Coronary artery (tissue), 2 donors: ENCODE measurements at regions not wholly inside any gene's neighbourhood (a gene's known extent, or its start where the extent isn't known, plus 50 kb on each side); places are given as distances from the start of the nearest gene placed in this dataset.

Source experiments
- DNase-seq: peaks from one replicate; pipeline ENCODE4 v3.0.0-alpha.2; 2017; ENCODE audit warnings: low spot score
- H3K27ac ChIP-seq, 2 donors: fragments of 200-600 bp; sonication (generic); one replicate each; pipeline ENCODE4 v1.5.1; 2016 to 2019
- H3K4me3 ChIP-seq: fragments of 200-600 bp; sonication (generic); 2 replicates; pipeline ENCODE4 v1.5.1; 2016; ENCODE audit warnings: mild to moderate bottlenecking, moderate library complexity
- TF ChIP-seq, protein P1 (sequence below): fragments of 200-600 bp; sonication (generic); IDR thresholded peaks from one replicate; pipeline ENCODE4 v1.5.1; 2019; ENCODE audit warnings: antibody characterized with exemption

DNA sequence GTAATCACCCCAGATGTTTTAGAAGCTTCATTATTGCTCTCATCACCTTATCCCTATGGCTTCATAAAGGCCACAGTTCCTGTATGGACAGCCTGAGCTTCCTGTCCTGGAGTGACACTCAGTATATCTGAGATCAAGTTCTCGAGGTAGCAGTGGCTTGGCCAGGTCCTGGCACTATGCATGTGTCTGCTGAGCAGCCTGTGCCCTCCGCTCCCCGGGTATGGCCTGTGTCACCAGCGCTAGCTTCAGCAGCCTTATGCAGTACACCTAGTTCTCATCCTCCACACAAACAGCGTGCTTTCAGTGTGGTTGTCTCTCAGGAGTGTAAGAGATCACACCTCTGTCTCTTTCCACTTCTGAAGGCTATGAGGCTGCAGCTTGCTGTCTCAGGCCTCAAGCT is 514.7 kb downstream of the DIRAS2 start:
- Histone ChIP-seq H3K4me3 (no peak overlapping the region), H3K27ac (no peak overlapping the region)
- TF ChIP-seq, protein P1, sequence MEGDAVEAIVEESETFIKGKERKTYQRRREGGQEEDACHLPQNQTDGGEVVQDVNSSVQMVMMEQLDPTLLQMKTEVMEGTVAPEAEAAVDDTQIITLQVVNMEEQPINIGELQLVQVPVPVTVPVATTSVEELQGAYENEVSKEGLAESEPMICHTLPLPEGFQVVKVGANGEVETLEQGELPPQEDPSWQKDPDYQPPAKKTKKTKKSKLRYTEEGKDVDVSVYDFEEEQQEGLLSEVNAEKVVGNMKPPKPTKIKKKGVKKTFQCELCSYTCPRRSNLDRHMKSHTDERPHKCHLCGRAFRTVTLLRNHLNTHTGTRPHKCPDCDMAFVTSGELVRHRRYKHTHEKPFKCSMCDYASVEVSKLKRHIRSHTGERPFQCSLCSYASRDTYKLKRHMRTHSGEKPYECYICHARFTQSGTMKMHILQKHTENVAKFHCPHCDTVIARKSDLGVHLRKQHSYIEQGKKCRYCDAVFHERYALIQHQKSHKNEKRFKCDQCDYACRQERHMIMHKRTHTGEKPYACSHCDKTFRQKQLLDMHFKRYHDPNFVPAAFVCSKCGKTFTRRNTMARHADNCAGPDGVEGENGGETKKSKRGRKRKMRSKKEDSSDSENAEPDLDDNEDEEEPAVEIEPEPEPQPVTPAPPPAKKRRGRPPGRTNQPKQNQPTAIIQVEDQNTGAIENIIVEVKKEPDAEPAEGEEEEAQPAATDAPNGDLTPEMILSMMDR, result no peak
- DNase-seq, result no peak

DNA sequence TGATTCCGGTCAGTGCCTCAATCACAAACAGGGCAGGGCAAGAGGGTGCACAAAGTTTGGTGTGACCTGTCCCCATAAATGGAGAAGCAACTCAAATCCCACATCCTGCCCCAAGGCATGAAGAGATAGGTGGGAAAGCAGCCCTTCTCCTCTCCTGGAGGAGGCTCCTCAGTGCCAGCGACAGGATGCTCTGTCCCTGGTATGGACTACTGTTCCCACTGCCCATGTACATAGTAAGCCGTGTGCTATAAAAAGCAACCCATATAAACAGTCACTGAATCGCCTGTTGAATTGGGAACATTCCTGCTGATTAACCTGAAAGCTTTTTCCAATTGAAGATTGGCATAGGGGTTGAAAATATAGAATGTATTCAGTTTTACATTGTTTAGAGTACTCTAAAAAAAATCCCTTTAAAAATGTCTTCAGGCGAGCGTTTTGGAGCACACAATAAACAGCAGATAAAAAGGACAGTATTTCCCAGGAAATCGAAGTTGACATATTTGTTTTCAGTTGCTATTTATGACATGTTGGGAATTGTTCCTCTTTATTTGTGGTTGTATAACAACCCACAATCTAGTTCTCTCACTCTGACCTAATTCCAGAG is 513.9 kb downstream of the DIRAS2 start:
- no peak for DNase-seq
- Histone ChIP-seq H3K27ac (no peak overlapping the region), H3K4me3 (no peak overlapping the region)
- TF ChIP-seq, protein P1, result no peak

DNA sequence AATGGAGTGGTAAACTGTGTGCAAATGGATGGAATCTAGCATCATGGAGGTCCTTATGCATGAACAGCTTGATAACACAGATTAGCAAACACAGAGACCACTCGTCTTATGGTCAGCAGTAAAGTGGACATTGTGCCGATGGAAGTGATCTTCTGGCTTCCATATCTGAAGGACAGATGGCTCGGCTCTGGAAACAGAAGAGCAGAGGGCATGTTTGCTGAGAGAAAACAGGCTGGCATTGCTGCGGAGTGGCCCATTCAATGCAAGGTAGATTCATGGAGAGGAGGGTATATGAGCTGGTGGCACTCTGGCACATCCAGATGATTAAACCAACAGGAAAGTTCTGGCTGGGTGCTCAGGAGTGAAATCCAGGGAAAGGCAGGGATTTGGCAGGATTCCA is 513.2 kb downstream of the DIRAS2 start:
- TF ChIP-seq, protein P1, result no peak
- DNase-seq, result no peak
- H3K27ac ChIP-seq, result no peak overlapping the region
- H3K4me3 ChIP-seq, result no peak overlapping the region

DNA sequence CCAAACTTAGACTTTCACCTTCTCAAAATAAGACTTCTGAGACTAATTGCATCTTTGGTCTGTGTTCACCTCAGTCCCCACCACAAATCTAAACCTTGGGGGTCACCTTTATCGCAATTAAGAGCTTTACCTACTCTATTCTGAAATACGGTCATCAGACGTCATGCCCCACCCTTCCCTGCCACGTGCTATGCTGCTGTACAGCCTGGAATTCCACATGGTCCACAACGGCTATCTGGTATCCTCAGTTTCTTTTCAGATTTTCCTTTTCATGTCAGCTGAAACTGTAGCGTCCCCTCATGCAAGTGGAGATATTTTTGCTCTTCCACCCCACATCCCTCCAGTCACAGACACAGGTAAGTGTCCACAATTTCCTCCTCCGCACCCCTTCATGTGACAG is 511.1 kb downstream of the DIRAS2 start:
- Histone ChIP-seq H3K27ac (no peak overlapping the region), H3K4me3 (no peak overlapping the region)
- TF ChIP-seq, protein P1, result no peak

DNA sequence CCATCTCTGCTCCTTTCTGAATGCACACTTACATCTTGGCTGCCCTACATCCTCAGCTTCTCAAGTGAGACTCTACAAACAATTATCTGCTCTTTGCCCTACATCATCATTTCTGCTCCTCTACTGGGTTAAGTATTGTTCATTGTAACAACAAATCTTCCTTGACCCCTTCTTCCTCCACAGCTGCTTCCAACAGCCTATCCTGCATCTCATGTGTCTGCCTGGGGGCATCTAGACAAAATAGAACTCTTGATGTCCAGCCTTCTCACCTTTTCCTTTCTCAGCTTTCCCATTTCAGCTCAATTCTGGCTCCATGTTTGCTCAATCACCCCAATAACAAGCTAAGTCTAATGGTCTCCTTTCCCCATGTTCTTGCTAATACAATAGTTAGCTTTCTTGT is 509.8 kb downstream of the DIRAS2 start:
- Histone ChIP-seq H3K27ac (no peak overlapping the region), H3K4me3 (no peak overlapping the region)
- no peak for DNase-seq
- TF ChIP-seq, protein P1, result no peak

More for the DNA sequence above, 511.1 kb downstream of the DIRAS2 start:
- DNase-seq, result no peak

DNA sequence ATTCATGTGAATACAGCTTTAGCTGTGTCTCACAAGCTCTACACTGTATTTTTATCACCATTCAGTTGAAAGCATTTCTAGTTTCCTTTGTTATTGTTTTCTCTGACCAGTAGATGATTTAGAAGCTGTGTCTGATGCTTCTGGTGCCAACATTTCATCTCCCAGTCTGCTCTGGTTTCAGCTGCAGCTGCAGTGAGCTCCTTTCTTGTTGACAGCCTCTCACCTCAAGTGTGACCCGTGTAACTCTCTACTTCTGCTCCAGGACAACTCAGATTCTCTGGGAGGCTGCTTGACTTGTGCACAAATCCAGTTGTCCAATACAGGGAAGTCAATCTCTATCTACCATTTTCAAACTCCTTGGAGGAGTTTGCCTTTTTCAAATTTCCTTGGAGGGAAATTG is 504.8 kb downstream of the DIRAS2 start:
- no peak overlapping the region for H3K27ac ChIP-seq
- DNase-seq, result no peak
- TF ChIP-seq, protein P1, result no peak
- H3K4me3 ChIP-seq, result no peak overlapping the region

DNA sequence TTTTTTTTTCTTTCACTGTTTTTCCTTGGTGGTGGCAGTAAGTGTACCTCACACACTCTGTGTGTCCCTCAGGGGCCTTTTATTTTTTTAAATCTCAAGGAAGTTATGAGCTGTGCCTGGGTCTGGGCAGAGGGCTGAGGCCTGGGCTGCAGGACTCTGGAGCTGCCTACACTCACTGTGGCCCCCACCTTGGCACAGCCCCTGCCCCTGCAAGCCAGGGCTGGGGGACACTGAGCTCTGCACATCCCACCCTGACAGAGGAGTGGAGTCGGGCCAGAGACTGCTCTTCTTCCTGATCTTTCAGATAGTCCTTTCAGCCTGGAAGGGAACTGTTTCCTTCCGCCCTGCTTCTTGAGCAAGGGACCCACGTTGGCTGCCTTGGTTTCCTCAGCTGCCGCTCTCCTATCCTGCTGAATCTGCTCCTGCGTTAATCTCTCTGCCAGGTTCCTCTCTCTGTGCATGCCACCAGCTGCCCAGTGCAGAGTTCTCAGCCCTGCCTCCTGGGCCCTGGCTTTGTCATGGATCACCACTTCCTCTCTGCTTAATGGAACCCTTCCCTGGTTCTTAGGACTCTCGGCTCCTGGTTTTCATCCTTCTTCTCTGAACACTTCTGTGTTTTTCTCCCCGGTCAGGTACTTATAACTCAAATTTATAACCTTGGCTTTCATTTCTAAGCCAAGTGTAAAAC is 502.3 kb downstream of the DIRAS2 start:
- Histone ChIP-seq H3K27ac (no peak overlapping the region), H3K4me3 (no peak overlapping the region)
- TF ChIP-seq, protein P1, result no peak
- no peak for DNase-seq
